Stimulated activated CD4-positive, alpha-beta T cell treated with anti-CD3 and anti-CD28 coated beads, Interleukin-4, amount 100 ng/mL, for 24 hours (primary cell): ENCODE measurements at regions not wholly inside any gene's neighbourhood (a gene's known extent, or its start where the extent isn't known, plus 50 kb on each side); places are given as distances from the start of the nearest gene placed in this dataset.

ENCODE experiments used
- DNase-seq: peaks from one replicate; pipeline ENCODE4 v3.0.0-alpha.2; 2020

DNA sequence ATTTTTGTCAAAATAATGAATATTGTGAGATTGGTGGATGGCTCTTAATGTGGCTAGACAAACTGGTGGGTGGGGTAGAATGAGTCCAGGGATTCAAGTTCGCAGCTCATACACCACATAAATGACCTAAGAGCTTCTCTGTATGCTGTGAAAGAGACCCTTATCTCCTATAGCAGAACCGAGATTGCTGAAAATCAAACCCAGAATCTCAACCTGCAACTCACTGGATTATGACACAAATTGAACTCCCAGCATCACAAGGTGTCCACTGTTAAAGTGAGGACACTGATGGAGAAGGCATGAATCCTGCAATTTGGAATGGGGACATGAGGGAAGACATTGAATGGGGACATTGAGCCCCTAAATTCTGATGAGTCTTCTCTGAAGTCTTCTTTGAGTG, 51.3 kb upstream of the CNKSR3 start:
- DNase-seq = no peak

DNA sequence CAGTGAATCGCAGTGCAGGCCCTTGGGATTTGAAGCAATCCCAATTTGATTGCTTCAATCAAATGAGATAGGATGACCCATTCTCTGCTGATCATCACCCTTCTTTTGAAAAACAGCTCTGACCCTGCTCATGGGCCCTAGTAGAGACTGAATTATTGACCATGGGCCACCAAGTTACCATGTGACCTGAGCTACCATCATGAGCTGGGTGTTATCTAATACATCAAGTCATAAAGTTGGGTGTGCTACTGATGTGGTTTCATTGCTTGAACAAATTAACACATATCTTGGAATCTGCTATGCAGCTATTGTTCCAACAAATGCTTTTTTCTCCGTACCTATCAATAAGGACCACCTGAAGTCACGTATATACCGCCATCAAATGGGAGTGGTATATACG, 54.8 kb upstream of the CNKSR3 start:
- DNase-seq = no peak

DNA sequence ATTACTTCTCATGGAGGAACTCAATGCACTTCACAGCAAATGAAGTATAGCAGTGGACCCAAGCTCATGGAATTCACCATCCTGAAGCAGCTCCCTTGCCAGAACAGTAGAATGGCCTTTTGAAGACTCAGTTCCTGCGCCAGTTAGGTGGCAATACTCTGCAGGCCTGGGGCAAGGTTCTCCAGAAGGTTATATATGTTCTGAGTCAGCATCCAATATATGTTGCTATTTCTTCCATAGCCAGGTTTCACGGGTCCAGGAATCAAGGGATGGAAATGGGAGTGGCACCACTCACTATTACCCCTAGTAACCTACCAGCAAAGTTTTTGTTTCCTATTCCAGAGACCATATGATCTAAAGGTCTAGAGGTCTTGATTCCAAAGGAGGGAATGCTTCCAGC, 56.4 kb upstream of the CNKSR3 start:
- no peak for DNase-seq

DNA sequence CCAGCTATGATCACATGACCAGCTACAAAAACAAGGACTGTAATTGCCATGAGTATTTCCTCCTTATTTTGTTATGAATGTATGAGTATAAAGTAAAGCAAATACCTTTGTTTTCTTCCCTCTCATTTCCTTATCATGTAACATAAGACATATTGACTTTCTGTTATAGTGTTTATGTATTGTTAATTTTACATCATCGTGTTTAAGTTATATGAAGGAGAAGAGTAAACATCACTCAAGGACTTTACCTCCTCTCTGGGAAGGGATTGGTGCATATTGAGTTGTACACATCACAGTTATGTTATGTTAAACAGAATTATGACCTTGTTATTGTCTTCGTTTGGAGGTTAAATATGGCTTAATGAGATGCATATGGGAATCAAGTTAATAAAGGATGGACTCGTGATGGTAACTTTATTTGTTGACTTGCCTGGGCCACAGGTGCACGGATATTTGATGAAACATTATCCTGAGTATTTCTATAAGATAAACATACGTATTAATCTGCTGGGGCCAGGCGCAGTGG, 57.3 kb upstream of the CNKSR3 start:
- DNase-seq = no peak

DNA sequence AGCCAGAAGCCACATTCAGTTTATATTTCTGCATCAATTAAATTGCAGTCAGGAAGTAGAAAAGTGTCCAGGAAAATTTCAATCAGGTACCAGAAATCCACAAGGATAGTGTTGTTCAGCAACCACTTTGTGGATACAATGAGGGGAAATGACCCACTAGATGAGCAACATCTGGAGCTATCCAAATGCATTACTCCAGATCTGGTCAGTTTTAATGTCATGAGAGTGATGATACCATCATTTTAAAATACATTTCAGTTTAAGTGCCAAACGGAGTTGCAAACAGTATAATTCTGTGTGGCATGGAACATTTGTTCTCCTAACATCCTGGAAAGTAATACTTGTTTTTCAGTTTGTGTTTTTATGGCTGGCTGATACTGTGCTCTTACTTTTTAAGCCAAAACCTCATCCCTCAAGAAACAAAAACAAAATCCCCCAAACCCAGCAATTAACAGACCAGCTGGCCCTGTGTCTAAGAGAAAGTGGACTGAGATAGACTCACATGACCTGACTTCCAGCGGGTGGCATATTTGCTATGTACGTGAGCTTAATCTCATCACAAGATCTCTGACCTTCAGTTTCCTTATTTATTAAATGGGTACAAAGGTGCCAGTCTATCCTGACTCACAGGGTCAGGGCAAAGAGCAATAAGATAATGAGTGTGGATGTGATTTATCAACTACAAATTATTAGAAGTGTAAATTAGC, 58.8 kb upstream of the CNKSR3 start:
- DNase-seq = no peak

DNA sequence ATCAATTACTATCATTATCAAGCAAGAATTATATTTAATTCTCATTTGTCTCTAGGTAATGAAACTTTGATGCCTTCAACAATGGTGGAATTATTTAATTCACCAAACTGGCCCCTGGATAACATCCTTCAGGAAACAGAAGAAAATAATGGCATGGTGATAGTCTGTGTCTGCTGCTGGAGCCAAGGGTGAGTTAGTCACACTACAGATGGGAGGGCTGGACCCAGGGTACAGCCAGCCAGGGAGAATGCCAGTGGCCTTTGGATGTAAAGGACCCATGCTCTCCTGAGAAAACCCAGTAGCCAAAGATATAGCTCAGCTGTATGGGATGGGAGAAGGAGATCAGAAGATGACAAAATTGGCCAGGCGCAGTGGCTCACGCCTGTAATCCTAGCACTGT, 60.0 kb upstream of the CNKSR3 start:
- no peak for DNase-seq

DNA sequence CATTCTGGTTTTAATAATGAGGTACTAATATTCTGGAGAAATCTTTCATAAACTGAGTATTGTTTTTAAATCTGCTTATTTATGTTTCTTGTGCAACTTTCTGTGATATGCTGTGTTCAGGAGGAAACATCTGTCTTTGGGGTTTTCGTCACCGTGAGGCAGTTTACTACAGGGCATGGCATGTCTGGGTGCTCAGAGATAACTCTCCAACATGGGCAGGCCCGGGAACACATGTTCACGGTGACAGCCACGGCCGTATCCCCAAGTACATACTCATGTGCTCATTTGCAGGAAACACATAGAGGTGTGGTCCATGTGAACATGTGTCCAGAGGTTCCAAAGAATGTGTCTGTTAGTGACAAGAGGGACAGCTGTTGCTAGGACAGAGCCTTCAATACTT, 62.1 kb upstream of the CNKSR3 start:
- no peak for DNase-seq

DNA sequence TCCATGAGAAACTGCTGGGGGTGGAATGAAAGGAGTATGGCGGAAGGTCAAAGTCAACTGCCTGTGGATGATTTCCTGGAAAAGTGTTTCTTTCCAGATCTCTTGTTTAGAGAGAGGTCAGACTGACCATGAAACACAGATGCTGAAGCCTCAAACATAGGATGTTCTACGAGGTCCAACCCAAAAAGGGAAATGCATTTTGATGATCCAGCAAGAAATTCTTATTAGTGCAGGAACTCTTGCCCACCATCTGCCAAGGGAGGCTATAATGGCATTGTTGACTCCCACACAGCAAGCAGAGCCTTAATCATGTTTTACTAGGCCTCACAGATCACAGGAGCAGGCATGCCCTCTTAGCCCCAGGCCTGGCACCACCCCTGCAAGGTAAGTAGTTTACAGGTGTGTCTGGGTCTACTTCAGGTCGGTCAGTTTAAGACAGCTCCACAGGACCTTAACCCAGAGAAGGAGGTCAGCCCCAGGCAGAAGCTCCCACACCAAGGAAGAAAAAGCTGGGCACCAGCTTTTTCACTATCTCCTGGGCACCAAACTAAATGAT, 67.6 kb upstream of the CNKSR3 start:
- no peak for DNase-seq

DNA sequence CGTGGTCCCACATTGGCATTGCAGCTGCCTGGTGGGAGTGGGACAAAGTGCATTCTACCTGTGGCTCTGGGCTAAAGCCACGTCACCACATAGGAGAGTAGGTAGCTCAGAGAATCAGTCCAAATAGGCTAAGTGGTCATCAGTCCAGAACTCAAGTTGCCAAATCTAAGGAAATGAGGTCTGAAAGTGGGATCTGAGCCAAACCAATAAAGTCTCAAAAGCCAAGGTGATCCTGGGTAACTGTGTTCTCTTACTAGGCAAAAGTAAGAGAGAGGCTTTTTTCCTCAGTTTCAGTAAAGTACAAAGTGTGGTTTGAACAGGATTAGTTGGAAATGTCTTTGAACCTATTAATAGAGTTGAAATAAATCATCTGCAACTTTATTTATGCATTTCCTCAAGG, 68.6 kb upstream of the CNKSR3 start:
- DNase-seq = no peak

DNA sequence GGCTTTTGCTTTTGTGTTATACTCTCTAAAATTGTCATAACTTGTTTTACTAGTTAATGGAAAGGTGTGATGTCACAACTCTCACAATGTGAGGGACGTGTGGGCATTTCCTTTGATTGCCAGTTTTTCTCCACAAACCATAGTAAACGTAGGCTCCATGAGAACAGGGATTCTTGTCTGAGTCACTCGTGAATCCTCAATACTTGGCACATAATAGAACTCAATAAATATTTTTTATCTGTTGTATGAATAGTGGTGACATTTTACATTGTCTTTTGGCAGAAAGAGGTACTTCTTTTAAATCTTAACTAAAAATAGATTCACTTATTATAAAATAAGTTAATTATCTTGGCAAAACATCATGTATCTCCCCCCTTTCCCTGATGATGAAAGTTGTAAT, 69.0 kb upstream of the CNKSR3 start:
- no peak for DNase-seq

DNA sequence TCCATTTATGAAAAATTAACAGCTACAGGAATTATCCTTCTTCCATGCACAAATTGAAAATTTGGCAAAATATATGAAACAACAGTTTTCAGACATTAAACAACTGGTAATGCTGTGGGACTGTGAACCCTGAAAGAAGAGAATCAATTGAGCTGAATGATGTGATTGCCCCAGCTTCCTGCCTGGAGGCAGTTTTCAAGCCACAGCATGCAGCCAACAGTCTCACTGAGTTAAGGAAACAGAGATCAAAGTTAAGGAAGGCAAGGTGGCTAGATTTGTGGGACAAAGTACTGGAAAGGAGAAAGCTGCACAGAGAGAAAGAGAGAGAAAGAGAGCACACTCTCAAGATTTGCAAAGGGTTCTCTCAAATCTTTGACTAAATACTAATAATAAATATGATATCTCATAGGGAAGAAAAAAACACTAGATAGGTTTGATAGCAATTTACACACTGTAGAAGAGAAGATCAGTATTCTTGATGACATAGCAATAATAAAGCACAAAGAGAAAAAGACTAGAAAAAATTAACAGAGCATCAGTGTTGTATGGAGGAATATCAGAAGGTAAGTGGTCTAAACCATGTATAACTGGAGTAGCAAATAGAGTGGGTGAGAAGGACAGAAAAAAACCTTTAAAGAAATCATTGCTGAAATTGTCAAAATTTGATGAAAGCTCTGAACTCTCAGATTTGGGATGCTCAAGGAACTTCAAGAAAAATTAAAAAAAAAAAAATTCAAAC, 70.1 kb upstream of the CNKSR3 start:
- no peak for DNase-seq

DNA sequence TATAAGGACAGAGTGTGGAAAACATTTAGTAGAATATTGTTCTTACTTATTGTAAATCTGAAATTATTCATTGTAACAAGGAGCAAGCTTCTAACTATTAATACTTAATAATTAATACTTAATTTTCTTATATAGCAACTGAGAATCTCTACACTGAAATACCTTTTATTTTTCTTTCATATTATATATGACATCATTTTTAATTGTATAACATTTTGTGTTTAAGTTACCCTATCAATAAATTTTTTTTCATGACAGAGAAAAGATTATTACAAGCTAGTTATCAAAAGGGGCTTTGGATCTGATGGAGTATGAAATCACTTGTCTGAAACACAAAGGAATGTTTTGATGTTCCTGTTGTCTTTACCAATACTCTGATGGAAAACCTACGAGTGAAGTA, 72.2 kb upstream of the CNKSR3 start:
- no peak for DNase-seq

DNA sequence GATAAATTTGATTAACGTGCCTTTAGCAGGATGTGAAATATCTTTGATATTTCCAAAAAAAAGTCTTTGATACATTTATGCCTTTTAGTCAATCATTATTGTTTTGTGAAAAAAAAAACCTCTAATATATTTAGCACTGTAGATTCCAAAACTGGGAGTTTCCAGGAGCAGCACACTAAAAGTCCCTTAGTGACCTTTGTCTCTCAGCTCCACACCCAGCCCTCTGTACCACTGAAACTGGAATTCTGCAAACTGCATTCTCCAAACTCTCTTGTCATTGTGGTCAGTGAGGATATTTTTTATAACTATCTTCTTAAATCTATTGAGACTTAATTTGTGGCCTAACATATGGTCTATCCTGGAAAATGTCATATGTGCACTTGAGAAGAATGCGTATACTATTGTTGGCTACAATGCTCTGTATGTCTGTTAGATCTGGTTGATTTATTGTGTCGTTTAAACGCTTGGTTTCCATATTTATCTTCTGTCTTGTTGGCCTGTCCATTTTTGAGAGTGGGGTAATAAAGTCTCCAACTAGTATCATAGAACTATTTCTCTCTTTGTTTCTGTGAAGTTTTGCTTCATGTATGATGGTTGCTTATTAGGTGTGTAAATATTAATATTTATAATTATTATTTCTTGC, 73.2 kb upstream of the CNKSR3 start:
- no peak for DNase-seq

DNA sequence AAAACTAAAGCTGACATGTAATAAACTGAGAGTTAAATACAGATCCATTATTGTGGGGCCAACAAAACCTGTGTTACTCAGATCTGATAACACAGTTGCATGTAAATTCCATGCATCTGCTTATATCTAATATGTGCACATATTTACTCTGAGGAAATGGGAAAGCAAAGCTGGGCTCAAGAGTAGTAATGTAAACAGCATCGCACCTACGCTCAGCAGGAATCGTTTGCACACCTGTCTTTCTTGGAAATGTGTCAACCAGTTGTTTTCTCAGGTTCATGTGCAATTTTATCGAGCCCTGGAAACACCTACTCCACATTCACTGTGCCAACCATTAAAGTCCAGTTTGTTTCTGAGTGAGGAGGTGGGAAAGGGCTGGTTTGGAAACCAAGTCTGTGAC, 80.3 kb upstream of the CNKSR3 start:
- DNase-seq = no peak

DNA sequence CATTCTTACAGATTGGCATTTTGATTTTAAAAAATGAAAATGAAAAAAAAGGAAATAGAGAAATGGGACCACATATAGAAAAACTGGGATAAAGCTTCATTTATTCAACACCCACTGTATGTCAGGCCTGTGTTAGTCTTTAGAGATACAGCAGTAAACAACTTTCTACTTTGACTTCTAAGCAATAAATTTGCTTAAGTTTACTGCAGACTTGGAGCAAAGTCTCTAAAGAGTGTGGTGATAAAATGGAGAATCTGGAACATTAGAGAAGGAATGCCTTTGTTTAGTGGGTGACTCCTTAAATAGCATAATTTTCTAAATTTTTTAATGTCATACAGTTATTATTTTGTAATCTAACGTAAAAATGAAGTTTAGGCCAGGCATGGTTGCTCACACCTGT, 80.7 kb upstream of the CNKSR3 start:
- DNase-seq = no peak

DNA sequence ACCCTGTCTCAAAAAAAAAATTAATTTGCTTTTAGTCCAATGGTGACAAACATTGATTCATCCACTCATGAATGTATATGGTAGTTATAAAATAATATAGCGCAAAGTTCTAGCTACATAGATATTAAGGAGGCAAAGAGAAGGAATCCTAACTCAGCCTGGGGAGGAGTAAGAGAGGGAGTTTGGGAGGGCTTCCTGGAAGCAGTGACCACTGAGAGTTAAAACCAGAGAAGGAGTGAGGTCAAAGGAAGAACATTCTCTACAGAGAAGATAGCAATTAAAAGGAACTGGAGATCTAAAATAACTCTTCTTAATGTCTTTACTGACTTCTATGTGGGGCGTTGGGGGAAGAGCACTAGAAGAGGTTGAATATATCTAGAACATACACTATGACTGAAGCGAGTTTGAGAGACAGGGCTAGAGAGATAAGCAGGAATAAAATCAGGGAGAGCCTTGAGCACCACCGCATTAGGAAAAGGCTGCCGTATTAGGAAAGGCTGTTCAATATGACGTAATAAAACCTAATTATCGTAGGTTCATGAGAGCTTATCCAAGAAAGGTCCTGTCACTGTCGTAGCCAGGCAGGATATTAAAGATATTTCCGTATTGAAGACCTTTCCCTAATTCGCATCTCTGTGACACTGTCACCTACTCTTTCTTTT, 81.8 kb upstream of the CNKSR3 start:
- DNase-seq = no peak

DNA sequence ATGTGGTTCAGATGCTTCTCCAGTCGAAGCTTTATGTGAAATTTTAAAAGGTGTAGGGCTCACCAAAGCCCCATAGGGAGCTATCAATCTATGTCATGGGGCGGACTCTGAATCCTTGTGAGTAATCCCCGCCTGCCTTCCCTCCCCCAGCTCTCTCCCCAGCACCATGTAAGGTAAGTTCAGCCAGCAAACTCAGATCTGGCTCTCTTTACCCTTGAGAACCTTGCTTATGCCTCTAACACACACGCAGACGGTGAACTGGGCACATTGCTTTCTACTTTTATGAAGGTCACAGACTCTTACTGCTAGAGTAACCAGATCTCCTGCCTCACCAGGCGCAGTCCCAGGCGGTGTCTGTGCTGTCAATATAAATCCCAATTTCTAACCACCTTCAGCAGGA, 82.6 kb upstream of the CNKSR3 start:
- no peak for DNase-seq

DNA sequence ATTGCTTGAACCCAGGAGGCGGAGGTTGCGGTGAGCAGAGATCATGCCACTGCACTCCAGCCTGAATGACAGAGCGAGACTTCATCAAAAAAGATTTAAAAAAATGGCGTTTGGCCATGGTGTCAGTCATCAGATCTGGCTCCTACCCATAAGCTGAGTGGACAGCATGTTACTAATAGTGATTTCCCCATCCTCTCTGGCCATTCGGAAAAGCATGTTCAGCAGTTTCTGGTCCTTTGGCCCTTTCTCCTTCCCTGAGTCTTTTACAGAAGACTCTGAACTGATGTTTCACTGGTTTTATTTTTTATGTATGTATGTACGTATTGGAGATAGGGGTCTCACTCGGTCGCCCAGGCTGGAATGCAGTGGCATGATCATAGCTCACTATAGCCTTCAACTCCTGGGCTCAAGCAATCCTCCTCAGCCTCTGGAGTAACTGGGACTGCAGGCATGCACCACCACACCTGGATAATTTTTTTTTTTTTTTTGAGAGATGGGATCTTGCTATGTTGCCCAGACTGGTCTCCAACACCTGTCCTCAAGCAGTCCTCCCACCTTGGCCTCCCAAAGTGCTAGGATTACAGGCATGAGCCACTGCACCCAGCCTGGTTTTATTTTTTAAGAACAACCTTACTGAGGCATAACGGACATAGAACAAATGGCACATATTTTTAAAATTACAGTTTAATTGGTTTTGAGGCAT, 84.2 kb upstream of the CNKSR3 start:
- no peak for DNase-seq

DNA sequence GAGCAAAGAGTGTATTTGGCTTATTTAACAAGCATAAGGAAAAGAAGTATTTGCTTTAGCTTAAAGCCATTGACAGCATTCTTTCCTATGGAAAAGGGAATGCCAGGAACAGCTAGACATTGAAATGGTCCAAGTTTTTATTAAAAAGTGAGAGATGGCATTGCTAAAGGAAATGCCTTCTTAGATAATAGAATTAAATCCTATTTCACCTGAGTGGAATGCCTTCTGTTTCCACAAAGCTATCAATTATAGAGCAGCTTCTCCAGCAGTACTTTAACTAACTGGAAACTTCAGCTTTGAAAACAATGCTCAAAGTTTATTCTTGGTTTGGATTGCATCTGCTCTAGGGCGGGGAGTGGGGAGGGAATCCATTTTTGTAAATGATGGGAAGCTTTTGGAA, 85.1 kb upstream of the CNKSR3 start:
- DNase-seq = no peak

DNA sequence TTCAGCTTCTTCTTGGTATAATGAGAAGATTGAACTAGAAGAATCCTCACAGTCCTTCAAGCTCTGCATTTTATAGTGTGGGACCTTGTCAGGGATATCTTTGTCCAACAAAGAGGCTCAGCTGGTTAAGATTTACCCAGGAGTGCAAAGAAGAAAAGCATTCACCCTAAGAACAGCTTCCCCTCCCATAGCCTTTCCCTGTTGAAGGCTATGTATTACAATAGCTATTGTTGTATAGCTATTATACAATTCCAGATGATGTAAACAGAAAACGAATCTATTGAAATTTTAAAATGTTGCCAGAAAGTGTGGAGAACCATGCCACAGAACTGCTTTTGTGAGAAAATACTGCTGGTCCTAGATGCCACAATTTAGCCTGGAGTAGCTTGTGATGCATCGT, 85.5 kb upstream of the CNKSR3 start:
- no peak for DNase-seq

DNA sequence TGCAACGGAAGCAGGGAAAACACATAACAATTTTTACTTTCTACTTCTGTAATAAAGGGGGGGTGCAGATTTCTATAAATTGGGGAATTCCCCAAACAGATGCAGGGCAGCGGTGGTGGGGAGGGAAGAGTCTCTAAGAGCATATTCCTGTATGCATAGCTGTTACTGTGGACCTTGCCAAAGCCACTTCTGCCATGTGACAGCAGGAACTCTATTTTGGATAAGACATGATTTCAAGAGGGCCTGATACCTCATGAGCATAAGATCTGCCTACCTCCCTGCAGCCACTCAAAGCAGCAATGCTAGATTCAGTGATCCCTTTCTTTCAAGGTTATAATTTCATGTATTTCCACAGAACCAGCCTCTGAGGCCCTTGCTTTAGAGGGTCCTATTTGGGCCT, 86.2 kb upstream of the CNKSR3 start:
- DNase-seq = no peak

DNA sequence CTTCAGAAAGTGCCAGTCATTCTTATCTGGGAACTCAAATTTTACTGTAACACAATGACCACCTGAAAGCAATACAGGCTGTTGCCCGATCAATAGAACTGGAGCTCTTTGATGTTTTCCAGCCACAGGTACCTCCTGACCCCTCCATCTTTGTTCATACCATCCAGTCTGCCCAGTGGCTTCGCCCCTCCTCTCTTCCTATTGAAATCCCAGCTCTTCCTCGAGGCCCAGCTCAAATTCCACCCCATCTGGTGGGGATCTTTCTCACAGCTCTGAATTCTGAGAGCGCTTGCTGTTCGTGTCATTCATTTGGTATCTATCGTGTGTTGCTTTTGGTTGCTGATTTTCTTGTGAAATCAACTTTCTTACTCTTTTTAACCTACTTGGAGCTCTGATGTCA, 87.9 kb upstream of the CNKSR3 start:
- DNase-seq = no peak

DNA sequence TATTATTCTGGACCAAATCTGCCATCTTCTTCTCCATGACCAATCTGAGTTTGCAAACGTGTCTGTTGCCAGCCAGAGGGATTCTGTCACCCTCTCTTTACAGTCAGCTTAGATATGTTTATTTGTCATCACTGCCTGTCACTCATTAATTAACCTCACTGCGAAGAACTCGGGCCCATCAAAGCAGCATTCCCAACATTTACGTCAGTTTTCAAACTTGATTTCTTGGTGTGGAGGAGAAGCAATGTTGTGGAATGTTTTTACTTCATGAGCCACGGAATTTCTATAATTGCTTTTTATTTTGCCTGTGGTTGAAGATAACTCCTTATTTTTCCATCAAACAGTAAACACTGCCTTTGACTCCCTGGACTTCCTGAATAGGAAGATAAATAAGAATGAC, 91.8 kb upstream of the CNKSR3 start:
- no peak for DNase-seq
